HCT116 (cell line): ENCODE measurements at regions not wholly inside any gene's neighbourhood (a gene's known extent, or its start where the extent isn't known, plus 50 kb on each side); places are given as distances from the start of the nearest gene placed in this dataset.

Source experiments
- POLR2A ChIP-seq: IDR thresholded peaks from 2 replicates; pipeline ENCODE4 v1.7.0; 2011; ENCODE audit warnings: borderline replicate concordance; ENCODE audit not compliant: insufficient read depth, insufficient read length; ENCODE audit errors: extremely low read depth
- SIN3A ChIP-seq: IDR thresholded peaks from 2 replicates; pipeline ENCODE4 v1.6.1; 2012; ENCODE audit warnings: low read depth
- ZBTB33 ChIP-seq: IDR thresholded peaks from 2 replicates; pipeline ENCODE4 v1.6.1; 2011; ENCODE audit warnings: mild to moderate bottlenecking, low read length, moderate library complexity; ENCODE audit not compliant: insufficient replicate concordance; ENCODE audit errors: extremely low read depth
- TF ChIP-seq, protein P1 (sequence below), 3 experiments: fragments of 200-600 bp in 1 of 3; sonication (generic) in 1 of 3; IDR thresholded peaks in 2 of 3; conservative IDR thresholded peaks in 1 of 3; 2 replicates each; pipeline ENCODE4 v1.5.1; 2012 to 2017; ENCODE audit warnings: low read depth in 2 of 3, low read length in 2 of 3, antibody characterized with exemption in 1 of 3, borderline replicate concordance in 1 of 3, control low read depth in 1 of 3, mild to moderate bottlenecking in 1 of 3, mixed read lengths in 1 of 3, mixed run types in 1 of 3, moderate library complexity in 1 of 3; ENCODE audit not compliant: insufficient read depth in 1 of 3

- TF ChIP-seq, protein P1, sequence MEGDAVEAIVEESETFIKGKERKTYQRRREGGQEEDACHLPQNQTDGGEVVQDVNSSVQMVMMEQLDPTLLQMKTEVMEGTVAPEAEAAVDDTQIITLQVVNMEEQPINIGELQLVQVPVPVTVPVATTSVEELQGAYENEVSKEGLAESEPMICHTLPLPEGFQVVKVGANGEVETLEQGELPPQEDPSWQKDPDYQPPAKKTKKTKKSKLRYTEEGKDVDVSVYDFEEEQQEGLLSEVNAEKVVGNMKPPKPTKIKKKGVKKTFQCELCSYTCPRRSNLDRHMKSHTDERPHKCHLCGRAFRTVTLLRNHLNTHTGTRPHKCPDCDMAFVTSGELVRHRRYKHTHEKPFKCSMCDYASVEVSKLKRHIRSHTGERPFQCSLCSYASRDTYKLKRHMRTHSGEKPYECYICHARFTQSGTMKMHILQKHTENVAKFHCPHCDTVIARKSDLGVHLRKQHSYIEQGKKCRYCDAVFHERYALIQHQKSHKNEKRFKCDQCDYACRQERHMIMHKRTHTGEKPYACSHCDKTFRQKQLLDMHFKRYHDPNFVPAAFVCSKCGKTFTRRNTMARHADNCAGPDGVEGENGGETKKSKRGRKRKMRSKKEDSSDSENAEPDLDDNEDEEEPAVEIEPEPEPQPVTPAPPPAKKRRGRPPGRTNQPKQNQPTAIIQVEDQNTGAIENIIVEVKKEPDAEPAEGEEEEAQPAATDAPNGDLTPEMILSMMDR (IDR thresholded peaks at IDR 0.05 in 2 of 3, conservative IDR thresholded peaks at IDR 0.05 in 1 of 3; ENCODE audit: borderline replicate concordance in 1 of 3, insufficient read depth in 1 of 3, low read depth in 2 of 3, low read length in 2 of 3) = peak; percentile 49 to 60 (median 59); a peak in 5 of 6 replicates
- TF ChIP-seq SIN3A (no peak), POLR2A (no peak), ZBTB33 (no peak)
Observed at GRCh38 chr10:91043173-91043910, 122.5 kb upstream of the ANKRD1 start.
